ENCODE measurements at regions not wholly inside any gene's neighbourhood (a gene's known extent, or its start where the extent isn't known, plus 50 kb on each side); places are given as distances from the start of the nearest gene placed in this dataset.

DNA sequence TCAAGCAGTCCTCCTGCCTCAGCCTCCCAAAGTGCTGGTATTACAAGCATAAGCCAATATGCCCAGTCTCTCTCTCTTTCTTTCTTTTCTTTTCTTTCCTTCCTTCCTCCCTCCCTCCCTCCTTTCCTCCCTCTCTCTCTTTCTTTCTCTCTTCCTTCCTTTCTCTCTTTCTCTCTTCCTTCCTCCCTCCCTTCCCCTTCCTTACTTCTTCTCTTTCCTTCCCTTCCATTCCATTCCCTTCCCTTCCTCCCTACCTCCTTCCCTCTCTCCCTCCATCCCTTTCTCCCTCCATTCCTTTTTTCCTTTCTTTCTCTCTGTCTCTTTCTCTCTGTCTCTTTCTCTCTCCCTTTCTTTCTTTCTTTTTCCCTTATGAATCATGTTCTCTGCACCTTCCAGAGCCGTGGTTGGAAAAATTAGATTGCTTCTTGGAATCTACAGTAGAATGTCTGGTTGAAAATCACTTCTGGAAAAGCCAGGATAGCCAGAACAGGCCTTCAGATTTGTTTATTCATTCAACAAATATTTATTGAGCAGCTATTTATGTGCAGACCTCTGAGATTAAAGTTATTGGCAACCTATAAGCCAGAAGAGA is 68.4 kb upstream of the ARHGAP5 start:
- no peak for DNase-seq (ENCODE audit: insufficient read length, low spot score, missing footprints)
- Histone ChIP-seq H3K27ac (ENCODE audit: low read depth, low read length) (no peak overlapping the region), H3K9me3 (ENCODE audit: low read depth, low read length) (no peaks in the 10 kb centered on the region), H3K36me3 (ENCODE audit: insufficient read depth, low read length) (no peaks in the 10 kb centered on the region), H3K79me2 (ENCODE audit: insufficient read depth, low read length) (no peaks in the 10 kb centered on the region), H3K4me1 (ENCODE audit: insufficient read depth, low read length) (peaks cover 15% of the 10 kb centered on the region), H4K20me1 (ENCODE audit: insufficient read depth, low read length) (no peaks in the 10 kb centered on the region), H3K27me3 (ENCODE audit: insufficient read depth, low read length) (no peaks in the 10 kb centered on the region), H3K4me2 (ENCODE audit: insufficient read depth, low read length) (no peak overlapping the region), H2AFZ (ENCODE audit: low read length) (no peak overlapping the region), H3K4me3 (ENCODE audit: insufficient read depth, low read length) (no peak overlapping the region)
- TF ChIP-seq, protein P1, sequence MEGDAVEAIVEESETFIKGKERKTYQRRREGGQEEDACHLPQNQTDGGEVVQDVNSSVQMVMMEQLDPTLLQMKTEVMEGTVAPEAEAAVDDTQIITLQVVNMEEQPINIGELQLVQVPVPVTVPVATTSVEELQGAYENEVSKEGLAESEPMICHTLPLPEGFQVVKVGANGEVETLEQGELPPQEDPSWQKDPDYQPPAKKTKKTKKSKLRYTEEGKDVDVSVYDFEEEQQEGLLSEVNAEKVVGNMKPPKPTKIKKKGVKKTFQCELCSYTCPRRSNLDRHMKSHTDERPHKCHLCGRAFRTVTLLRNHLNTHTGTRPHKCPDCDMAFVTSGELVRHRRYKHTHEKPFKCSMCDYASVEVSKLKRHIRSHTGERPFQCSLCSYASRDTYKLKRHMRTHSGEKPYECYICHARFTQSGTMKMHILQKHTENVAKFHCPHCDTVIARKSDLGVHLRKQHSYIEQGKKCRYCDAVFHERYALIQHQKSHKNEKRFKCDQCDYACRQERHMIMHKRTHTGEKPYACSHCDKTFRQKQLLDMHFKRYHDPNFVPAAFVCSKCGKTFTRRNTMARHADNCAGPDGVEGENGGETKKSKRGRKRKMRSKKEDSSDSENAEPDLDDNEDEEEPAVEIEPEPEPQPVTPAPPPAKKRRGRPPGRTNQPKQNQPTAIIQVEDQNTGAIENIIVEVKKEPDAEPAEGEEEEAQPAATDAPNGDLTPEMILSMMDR (IDR thresholded peaks at IDR 0.05; ENCODE audit: extremely low read depth, low read depth, low read length): no peak

GRCh38 chr14:32009221-32009975 is 67.7 kb upstream of the ARHGAP5 start:
- Histone ChIP-seq H3K4me2 (ENCODE audit: insufficient read depth, low read length) (no peak overlapping the region), H4K20me1 (ENCODE audit: insufficient read depth, low read length) (no peaks in the 10 kb centered on the region), H3K4me3 (ENCODE audit: insufficient read depth, low read length) (no peak overlapping the region), H2AFZ (ENCODE audit: low read length) (no peak overlapping the region), H3K79me2 (ENCODE audit: insufficient read depth, low read length) (no peaks in the 10 kb centered on the region), H3K36me3 (ENCODE audit: insufficient read depth, low read length) (no peaks in the 10 kb centered on the region), H3K27me3 (ENCODE audit: insufficient read depth, low read length) (no peaks in the 10 kb centered on the region), H3K4me1 (ENCODE audit: insufficient read depth, low read length) (peaks cover 15% of the 10 kb centered on the region), H3K9me3 (ENCODE audit: low read depth, low read length) (no peaks in the 10 kb centered on the region), H3K27ac (ENCODE audit: low read depth, low read length) (no peak overlapping the region)
- TF ChIP-seq, protein P1 (IDR thresholded peaks at IDR 0.05; ENCODE audit: extremely low read depth, low read depth, low read length): no peak
- no peak for DNase-seq (ENCODE audit: insufficient read length, low spot score, missing footprints)

DNA sequence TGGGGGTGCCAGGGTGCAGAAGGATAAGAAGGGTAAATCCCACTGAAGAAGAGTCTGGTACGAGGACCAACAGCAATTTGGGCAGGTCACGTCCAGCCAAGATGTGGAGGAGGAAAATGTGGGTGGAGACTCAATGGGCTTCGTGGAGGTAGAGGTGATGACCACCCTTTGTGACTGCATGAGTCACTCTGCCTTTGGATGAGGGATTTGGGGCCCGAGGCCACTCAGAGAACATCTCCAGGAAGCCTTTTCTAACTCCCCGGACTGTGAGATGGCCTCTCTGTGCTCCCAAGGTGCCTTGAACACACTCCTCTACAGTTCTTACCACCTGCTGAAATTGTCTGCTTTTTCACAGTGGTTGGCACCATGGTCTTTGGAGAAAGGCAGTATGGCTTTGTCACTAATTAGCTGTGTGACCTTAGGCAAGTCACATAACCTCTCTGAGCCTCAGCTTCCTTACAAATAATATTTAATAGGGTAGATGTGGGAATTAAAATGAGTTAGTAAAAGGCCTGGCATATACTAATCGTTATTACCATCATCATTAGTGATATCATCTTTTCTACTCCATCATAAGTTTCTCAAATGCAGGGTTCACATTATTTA is 67.0 kb upstream of the ARHGAP5 start:
- H4K20me1 ChIP-seq (ENCODE audit: insufficient read depth, low read length): no peaks in the 10 kb centered on the region
- TF ChIP-seq, protein P1 (IDR thresholded peaks at IDR 0.05; ENCODE audit: extremely low read depth, low read depth, low read length): no peak
- no peak overlapping the region for H3K27ac ChIP-seq (ENCODE audit: low read depth, low read length)
- no peak overlapping the region for H3K4me3 ChIP-seq (ENCODE audit: insufficient read depth, low read length)
- peaks cover 13% of the 10 kb centered on the region for H3K4me1 ChIP-seq (ENCODE audit: insufficient read depth, low read length)
- no peak overlapping the region for H2AFZ ChIP-seq (ENCODE audit: low read length)
- H3K9me3 ChIP-seq (ENCODE audit: low read depth, low read length): no peaks in the 10 kb centered on the region
- no peaks in the 10 kb centered on the region for H3K36me3 ChIP-seq (ENCODE audit: insufficient read depth, low read length)
- H3K79me2 ChIP-seq (ENCODE audit: insufficient read depth, low read length): no peaks in the 10 kb centered on the region
- no peaks in the 10 kb centered on the region for H3K27me3 ChIP-seq (ENCODE audit: insufficient read depth, low read length)
- H3K4me2 ChIP-seq (ENCODE audit: insufficient read depth, low read length): no peak overlapping the region
- no peak for DNase-seq (ENCODE audit: insufficient read length, low spot score, missing footprints)

DNA sequence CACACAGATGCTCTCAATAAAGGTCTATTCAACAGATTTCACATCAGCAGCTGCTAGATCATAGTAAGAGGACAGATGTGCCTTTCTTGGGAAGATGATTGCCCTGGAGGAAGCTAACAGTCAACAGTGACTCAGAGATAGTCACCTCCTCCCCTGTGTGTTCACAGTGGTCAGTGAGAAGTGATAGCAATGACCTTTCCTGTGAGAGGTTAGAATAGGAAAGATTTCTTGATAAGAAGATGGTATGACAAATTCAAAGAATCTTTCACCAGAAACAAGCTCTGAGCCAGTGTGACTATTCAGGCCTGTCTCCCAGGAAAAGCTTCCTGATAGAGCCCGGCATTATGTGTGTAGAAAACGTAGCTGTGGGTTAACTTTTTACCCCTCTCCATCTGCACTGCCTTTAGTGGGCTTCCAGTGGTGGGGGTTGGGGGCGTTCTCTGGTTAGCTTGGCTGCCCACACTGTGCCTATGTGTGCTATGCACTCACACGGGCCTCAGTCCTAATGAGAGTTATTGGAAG is 66.4 kb upstream of the ARHGAP5 start:
- TF ChIP-seq, protein P1 (IDR thresholded peaks at IDR 0.05; ENCODE audit: extremely low read depth, low read depth, low read length): no peak
- DNase-seq (ENCODE audit: insufficient read length, low spot score, missing footprints): no peak
- Histone ChIP-seq H3K27me3 (ENCODE audit: insufficient read depth, low read length) (no peaks in the 10 kb centered on the region), H3K27ac (ENCODE audit: low read depth, low read length) (peak overlapping the region; percentile 27), H3K4me1 (ENCODE audit: insufficient read depth, low read length) (peaks cover 13% of the 10 kb centered on the region), H3K79me2 (ENCODE audit: insufficient read depth, low read length) (no peaks in the 10 kb centered on the region), H3K9me3 (ENCODE audit: low read depth, low read length) (no peaks in the 10 kb centered on the region), H3K4me3 (ENCODE audit: insufficient read depth, low read length) (no peak overlapping the region), H4K20me1 (ENCODE audit: insufficient read depth, low read length) (no peaks in the 10 kb centered on the region), H3K36me3 (ENCODE audit: insufficient read depth, low read length) (no peaks in the 10 kb centered on the region), H3K4me2 (ENCODE audit: insufficient read depth, low read length) (peak overlapping the region; percentile 34), H2AFZ (ENCODE audit: low read length) (no peak overlapping the region)
